ENCODE measurements at regions not wholly inside any gene's neighbourhood (a gene's known extent, or its start where the extent isn't known, plus 50 kb on each side); places are given as distances from the start of the nearest gene placed in this dataset.

DNA sequence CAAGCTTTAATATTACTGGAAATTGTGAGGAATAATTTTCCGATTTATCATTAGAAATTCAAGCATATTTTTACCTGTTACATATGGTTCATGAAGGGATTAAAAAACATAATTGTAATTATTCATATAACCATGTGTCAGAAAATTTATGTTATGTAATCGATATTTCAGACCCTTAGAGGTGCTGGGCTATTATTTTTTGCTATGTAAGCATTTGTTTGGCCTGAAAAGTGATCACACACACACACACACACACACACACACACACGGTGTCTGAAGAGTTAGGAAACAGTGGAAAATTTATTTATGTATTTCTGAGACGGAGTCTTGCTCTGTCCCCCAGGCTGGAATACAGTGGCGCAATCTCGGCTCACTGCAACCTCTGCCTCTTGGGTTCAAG, 375.5 kb downstream of the PTH2R start:
- TF ChIP-seq, protein P1, sequence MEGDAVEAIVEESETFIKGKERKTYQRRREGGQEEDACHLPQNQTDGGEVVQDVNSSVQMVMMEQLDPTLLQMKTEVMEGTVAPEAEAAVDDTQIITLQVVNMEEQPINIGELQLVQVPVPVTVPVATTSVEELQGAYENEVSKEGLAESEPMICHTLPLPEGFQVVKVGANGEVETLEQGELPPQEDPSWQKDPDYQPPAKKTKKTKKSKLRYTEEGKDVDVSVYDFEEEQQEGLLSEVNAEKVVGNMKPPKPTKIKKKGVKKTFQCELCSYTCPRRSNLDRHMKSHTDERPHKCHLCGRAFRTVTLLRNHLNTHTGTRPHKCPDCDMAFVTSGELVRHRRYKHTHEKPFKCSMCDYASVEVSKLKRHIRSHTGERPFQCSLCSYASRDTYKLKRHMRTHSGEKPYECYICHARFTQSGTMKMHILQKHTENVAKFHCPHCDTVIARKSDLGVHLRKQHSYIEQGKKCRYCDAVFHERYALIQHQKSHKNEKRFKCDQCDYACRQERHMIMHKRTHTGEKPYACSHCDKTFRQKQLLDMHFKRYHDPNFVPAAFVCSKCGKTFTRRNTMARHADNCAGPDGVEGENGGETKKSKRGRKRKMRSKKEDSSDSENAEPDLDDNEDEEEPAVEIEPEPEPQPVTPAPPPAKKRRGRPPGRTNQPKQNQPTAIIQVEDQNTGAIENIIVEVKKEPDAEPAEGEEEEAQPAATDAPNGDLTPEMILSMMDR (conservative IDR thresholded peaks at IDR 0.05; ENCODE audit: low read depth, low read length), result no peak
- TF ChIP-seq EZH2 (IDR thresholded peaks at IDR 0.05; ENCODE audit: borderline replicate concordance, low read depth, low read length, poor library complexity, severe bottlenecking), result no peak

Measured in A673 (cell line).